Neuronal stem cell (in vitro differentiated cells): ENCODE measurements at regions not wholly inside any gene's neighbourhood (a gene's known extent, or its start where the extent isn't known, plus 50 kb on each side); places are given as distances from the start of the nearest gene placed in this dataset.

ENCODE experiments used
- DNase-seq: peaks from one replicate; pipeline ENCODE4 v3.0.0-alpha.2; 2013; ENCODE audit warnings: low spot score
- H2AFZ ChIP-seq: one replicate; pipeline ENCODE4 v1.6.1; 2013; ENCODE audit warnings: mild to moderate bottlenecking, low read length, inconsistent platforms
- H2AK5ac ChIP-seq: 2 replicates; pipeline ENCODE4 v1.6.1; 2013; ENCODE audit warnings: low read depth, mild to moderate bottlenecking, inconsistent platforms, low read length, moderate library complexity, mixed read lengths
- H2BK120ac ChIP-seq: 2 replicates; pipeline ENCODE4 v1.6.1; 2013; ENCODE audit warnings: low read depth, mild to moderate bottlenecking, inconsistent platforms, low read length, moderate library complexity, mixed read lengths
- H2BK12ac ChIP-seq: one replicate; pipeline ENCODE4 v1.6.1; 2013; ENCODE audit warnings: low read length, inconsistent platforms
- H2BK15ac ChIP-seq: 2 replicates; pipeline ENCODE4 v1.6.1; 2013; ENCODE audit warnings: mild to moderate bottlenecking, low read length, inconsistent platforms, mixed read lengths
- H2BK5ac ChIP-seq: one replicate; pipeline ENCODE4 v1.6.1; 2013; ENCODE audit warnings: inconsistent platforms, mild to moderate bottlenecking, low read length, moderate library complexity
- H3K14ac ChIP-seq: one replicate; pipeline ENCODE4 v1.6.1; 2013; ENCODE audit warnings: low read length, inconsistent platforms
- H3K18ac ChIP-seq: 2 replicates; pipeline ENCODE4 v1.6.1; 2013; ENCODE audit warnings: low read length, inconsistent platforms
- H3K23ac ChIP-seq: 2 replicates; pipeline ENCODE4 v1.6.1; 2013; ENCODE audit warnings: low read depth, mild to moderate bottlenecking, mixed read lengths, low read length, inconsistent platforms; ENCODE audit not compliant: poor library complexity
- H3K27ac ChIP-seq: replicated peaks from 3 replicates; pipeline ENCODE4 v1.5.1; 2013; ENCODE audit warnings: low read length, inconsistent platforms
- H3K27me3 ChIP-seq, 3 experiments: 2 replicates each; pipeline ENCODE4 v1.6.1; 2013; ENCODE audit warnings: low read length in 3 of 3, mild to moderate bottlenecking in 2 of 3, inconsistent platforms in 1 of 3, low read depth in 1 of 3, mixed read lengths in 1 of 3, moderate library complexity in 1 of 3; ENCODE audit not compliant: control insufficient read depth in 3 of 3, insufficient read depth in 3 of 3
- H3K36me3 ChIP-seq, 2 donors: replicated peaks in 1 of 2; 2 replicates each; pipeline ENCODE4 v1.6.1; 2013; ENCODE audit warnings: low read length in 2 of 2; ENCODE audit not compliant: control insufficient read depth in 2 of 2, insufficient read depth in 2 of 2
- H3K4ac ChIP-seq: 2 replicates; pipeline ENCODE4 v1.6.1; 2013; ENCODE audit warnings: inconsistent platforms, mild to moderate bottlenecking, low read length, moderate library complexity
- H3K4me1 ChIP-seq, 2 donors: 1 replicate in 1 of 2; 2 replicates in 1 of 2; pipeline ENCODE4 v1.6.1; 2013; ENCODE audit warnings: low read length in 2 of 2, low read depth in 1 of 2; ENCODE audit not compliant: control insufficient read depth in 2 of 2, insufficient read depth in 1 of 2
- H3K4me2 ChIP-seq: one replicate; pipeline ENCODE4 v1.6.1; 2013; ENCODE audit warnings: mild to moderate bottlenecking, low read length, inconsistent platforms; ENCODE audit not compliant: insufficient read depth, poor library complexity, severe bottlenecking
- H3K4me3 ChIP-seq, 2 donors: 2 replicates each; pipeline ENCODE4 v1.5.1; 2013; ENCODE audit warnings: low read length in 2 of 2, mild to moderate bottlenecking in 2 of 2, inconsistent platforms in 1 of 2, moderate library complexity in 1 of 2
- H3K79me1 ChIP-seq: one replicate; pipeline ENCODE4 v1.6.1; 2013; ENCODE audit warnings: low read depth, mild to moderate bottlenecking, inconsistent platforms, low read length, moderate library complexity
- H3K9ac ChIP-seq: one replicate; pipeline ENCODE4 v1.6.1; 2013; ENCODE audit warnings: mild to moderate bottlenecking, low read depth, low read length, inconsistent platforms; ENCODE audit not compliant: poor library complexity
- H3K9me3 ChIP-seq, 2 donors: replicated peaks in 1 of 2; 2 replicates each; pipeline versions ENCODE3 to v1.6.1; 2013; ENCODE audit warnings: low read length in 2 of 2, mild to moderate bottlenecking in 2 of 2, inconsistent platforms in 1 of 2, low read depth in 1 of 2, mixed read lengths in 1 of 2, moderate library complexity in 1 of 2; ENCODE audit not compliant: control insufficient read depth in 2 of 2, insufficient read depth in 1 of 2
- H4K8ac ChIP-seq: one replicate; pipeline ENCODE4 v1.6.1; 2013; ENCODE audit warnings: low read depth, mild to moderate bottlenecking, inconsistent platforms, low read length, moderate library complexity
- H4K91ac ChIP-seq: one replicate; pipeline ENCODE4 v1.6.1; 2013; ENCODE audit warnings: low read length, low read depth, mild to moderate bottlenecking, inconsistent platforms; ENCODE audit not compliant: poor library complexity
- WGBS, 2 donors: extraction: QIAGEN DNeasy Blood & Tissue Kit; methylation state at CpG; one replicate each; pipeline ENCODE4 v1.1.7; 2013; ENCODE audit warnings: missing lambda C conversion rate in 2 of 2, mixed read lengths in 1 of 2; ENCODE audit not compliant: insufficient read length in 2 of 2, insufficient replicate concordance in 1 of 2; ENCODE audit errors: extremely low coverage in 2 of 2; 5-methylcytosine and 5-hydroxymethylcytosine counted together

- Histone ChIP-seq H3K23ac (no peak overlapping the region), H3K79me1 (no peaks in the 10 kb centered on the region), H4K8ac (no peak overlapping the region), H2BK12ac (no peak overlapping the region), H2AK5ac (no peak overlapping the region), H3K18ac (no peak overlapping the region), H3K4me2 (no peak overlapping the region), H3K4ac (no peak overlapping the region), H3K4me1 (no peaks in the 10 kb centered on the region), H3K9ac (no peak overlapping the region), H3K27me3 (no peaks in the 10 kb centered on the region), H3K27ac (no peak overlapping the region), H4K91ac (no peak overlapping the region), H3K4me3 (no peak overlapping the region), H2BK5ac (no peak overlapping the region), H3K9me3 (no peaks in the 10 kb centered on the region), H2BK15ac (no peak overlapping the region), H2AFZ (no peak overlapping the region), H2BK120ac (no peak overlapping the region), H3K36me3 (no peaks in the 10 kb centered on the region), H3K14ac (no peak overlapping the region)
- DNase-seq, result no peak
- WGBS, 2 donors, result no CpG with 5 or more reads among the region's 2 CpGs
These were observed 1357.7 kb upstream of the CITED2 start for GRCh38 chr6:140732155-140732554.

GRCh38 chr6:140731741-140732140, 1357.3 kb upstream of the CITED2 start:
- H3K4ac ChIP-seq, result no peak overlapping the region
- no peak overlapping the region for H2BK5ac ChIP-seq
- no peak overlapping the region for H3K14ac ChIP-seq
- no peak overlapping the region for H3K27ac ChIP-seq
- H2BK120ac ChIP-seq, result no peak overlapping the region
- no peaks in the 10 kb centered on the region for H3K36me3 ChIP-seq
- H4K91ac ChIP-seq, result no peak overlapping the region
- no peaks in the 10 kb centered on the region for H3K9me3 ChIP-seq
- DNase-seq, result no peak
- H2AK5ac ChIP-seq, result no peak overlapping the region
- no peak overlapping the region for H3K4me2 ChIP-seq
- no peak overlapping the region for H2BK15ac ChIP-seq
- H3K9ac ChIP-seq, result no peak overlapping the region
- no CpG with 5 or more reads among the region's 3 CpGs for WGBS, 2 donors
- H4K8ac ChIP-seq, result no peak overlapping the region
- no peaks in the 10 kb centered on the region for H3K27me3 ChIP-seq
- no peak overlapping the region for H3K23ac ChIP-seq
- no peak overlapping the region for H2AFZ ChIP-seq
- no peak overlapping the region for H3K18ac ChIP-seq
- no peaks in the 10 kb centered on the region for H3K79me1 ChIP-seq
- no peak overlapping the region for H2BK12ac ChIP-seq
- H3K4me1 ChIP-seq, result no peaks in the 10 kb centered on the region
- H3K4me3 ChIP-seq, result no peak overlapping the region

- Histone ChIP-seq H3K4me2 (no peak overlapping the region), H3K27ac (no peak overlapping the region), H3K27me3 (no peaks in the 10 kb centered on the region), H2AK5ac (no peak overlapping the region), H3K4me3 (no peak overlapping the region), H2BK5ac (no peak overlapping the region), H3K23ac (no peak overlapping the region), H3K9ac (no peak overlapping the region), H3K14ac (no peak overlapping the region), H3K36me3 (no peaks in the 10 kb centered on the region), H2BK120ac (no peak overlapping the region), H3K4ac (no peak overlapping the region), H2BK12ac (no peak overlapping the region), H3K79me1 (no peaks in the 10 kb centered on the region), H4K91ac (no peak overlapping the region), H3K4me1 (no peaks in the 10 kb centered on the region), H2AFZ (no peak overlapping the region), H2BK15ac (no peak overlapping the region), H3K9me3 (no peaks in the 10 kb centered on the region), H3K18ac (no peak overlapping the region), H4K8ac (no peak overlapping the region)
- DNase-seq, result no peak
These were observed 1355.1 kb upstream of the CITED2 start for GRCh38 chr6:140729521-140729920.

GRCh38 chr6:140718021-140718420, 1343.6 kb upstream of the CITED2 start:
- Histone ChIP-seq H3K4me3 (no peak overlapping the region), H3K4me1 (no peaks in the 10 kb centered on the region), H4K91ac (no peak overlapping the region), H2BK120ac (no peak overlapping the region), H3K79me1 (no peaks in the 10 kb centered on the region), H3K14ac (no peak overlapping the region), H2AFZ (no peak overlapping the region), H4K8ac (no peak overlapping the region), H3K27me3 (no peaks in the 10 kb centered on the region), H2BK15ac (no peak overlapping the region), H2BK12ac (no peak overlapping the region), H3K23ac (no peak overlapping the region), H2BK5ac (no peak overlapping the region), H3K27ac (no peak overlapping the region), H3K4me2 (no peak overlapping the region), H3K4ac (no peak overlapping the region), H3K9ac (no peak overlapping the region), H2AK5ac (no peak overlapping the region), H3K36me3 (no peaks in the 10 kb centered on the region), H3K9me3 (no peaks in the 10 kb centered on the region), H3K18ac (no peak overlapping the region)
- no peak for DNase-seq
